IMR-90 (cell line): ENCODE measurements at regions not wholly inside any gene's neighbourhood (a gene's known extent, or its start where the extent isn't known, plus 50 kb on each side); places are given as distances from the start of the nearest gene placed in this dataset.

Source experiments
- CEBPB ChIP-seq: IDR thresholded peaks from 2 replicates; pipeline ENCODE4 v1.6.1; 2012; ENCODE audit warnings: low read depth, low read length, improper control_type of control experiment
- CHD1 ChIP-seq: IDR thresholded peaks from 2 replicates; pipeline ENCODE4 v1.6.1; 2012; ENCODE audit warnings: low read depth, low read length, improper control_type of control experiment
- MAFK ChIP-seq: IDR thresholded peaks from 2 replicates; pipeline ENCODE4 v1.6.1; 2012; ENCODE audit warnings: low read depth, low read length, improper control_type of control experiment
- MXI1 ChIP-seq: IDR thresholded peaks from 2 replicates; pipeline ENCODE4 v1.6.1; 2012; ENCODE audit warnings: low read depth, mild to moderate bottlenecking, low read length, moderate library complexity, borderline replicate concordance
- NFE2L2 ChIP-seq: fragments of 150-350 bp; IDR thresholded peaks from 2 replicates; pipeline ENCODE4 v1.6.1; 2016; ENCODE audit warnings: low read depth, mild to moderate bottlenecking, low read length
- POLR2A ChIP-seq: IDR thresholded peaks from 2 replicates; pipeline ENCODE4 v1.6.1; 2012; ENCODE audit warnings: mild to moderate bottlenecking, low read depth, low read length
- RCOR1 ChIP-seq: IDR thresholded peaks from 2 replicates; pipeline ENCODE4 v1.6.1; 2012; ENCODE audit warnings: mild to moderate bottlenecking, low read length, improper control_type of control experiment; ENCODE audit not compliant: insufficient replicate concordance
- TF ChIP-seq, protein P1 (sequence below): conservative IDR thresholded peaks from 2 replicates; pipeline ENCODE4 v1.5.1; 2012; ENCODE audit warnings: mild to moderate bottlenecking, low read depth, low read length, improper control_type of control experiment
- TF ChIP-seq, protein P2 (sequence below): fragments of 150-350 bp; IDR thresholded peaks from 2 replicates; pipeline ENCODE4 v1.6.1; 2016; ENCODE audit warnings: low read depth, mild to moderate bottlenecking, low read length, moderate library complexity, borderline replicate concordance

DNA sequence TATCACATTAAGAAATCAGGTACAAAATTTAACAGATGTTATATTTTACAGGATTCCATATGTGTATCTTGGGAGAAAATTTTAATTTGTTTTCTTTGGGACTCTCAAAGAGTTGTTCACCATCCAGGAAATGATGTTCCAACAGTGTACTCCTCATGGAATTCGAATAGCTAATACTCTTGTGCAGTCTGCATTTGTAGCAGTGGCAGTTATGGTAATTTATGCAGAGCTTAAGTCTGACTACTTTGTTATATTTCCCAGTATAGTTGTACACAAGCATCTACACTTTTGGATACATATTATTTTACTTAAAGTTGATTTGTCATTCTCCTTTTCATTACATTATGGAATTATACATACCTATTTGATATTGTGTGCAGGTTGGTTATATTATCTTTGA is 436.7 kb upstream of the FBXO33 start:
- TF ChIP-seq, protein P1, sequence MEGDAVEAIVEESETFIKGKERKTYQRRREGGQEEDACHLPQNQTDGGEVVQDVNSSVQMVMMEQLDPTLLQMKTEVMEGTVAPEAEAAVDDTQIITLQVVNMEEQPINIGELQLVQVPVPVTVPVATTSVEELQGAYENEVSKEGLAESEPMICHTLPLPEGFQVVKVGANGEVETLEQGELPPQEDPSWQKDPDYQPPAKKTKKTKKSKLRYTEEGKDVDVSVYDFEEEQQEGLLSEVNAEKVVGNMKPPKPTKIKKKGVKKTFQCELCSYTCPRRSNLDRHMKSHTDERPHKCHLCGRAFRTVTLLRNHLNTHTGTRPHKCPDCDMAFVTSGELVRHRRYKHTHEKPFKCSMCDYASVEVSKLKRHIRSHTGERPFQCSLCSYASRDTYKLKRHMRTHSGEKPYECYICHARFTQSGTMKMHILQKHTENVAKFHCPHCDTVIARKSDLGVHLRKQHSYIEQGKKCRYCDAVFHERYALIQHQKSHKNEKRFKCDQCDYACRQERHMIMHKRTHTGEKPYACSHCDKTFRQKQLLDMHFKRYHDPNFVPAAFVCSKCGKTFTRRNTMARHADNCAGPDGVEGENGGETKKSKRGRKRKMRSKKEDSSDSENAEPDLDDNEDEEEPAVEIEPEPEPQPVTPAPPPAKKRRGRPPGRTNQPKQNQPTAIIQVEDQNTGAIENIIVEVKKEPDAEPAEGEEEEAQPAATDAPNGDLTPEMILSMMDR = no peak
- TF ChIP-seq RCOR1 (no peak), POLR2A (no peak), MAFK (no peak), CEBPB (no peak), NFE2L2 (no peak), CHD1 (no peak), MXI1 (no peak)
- TF ChIP-seq, protein P2, sequence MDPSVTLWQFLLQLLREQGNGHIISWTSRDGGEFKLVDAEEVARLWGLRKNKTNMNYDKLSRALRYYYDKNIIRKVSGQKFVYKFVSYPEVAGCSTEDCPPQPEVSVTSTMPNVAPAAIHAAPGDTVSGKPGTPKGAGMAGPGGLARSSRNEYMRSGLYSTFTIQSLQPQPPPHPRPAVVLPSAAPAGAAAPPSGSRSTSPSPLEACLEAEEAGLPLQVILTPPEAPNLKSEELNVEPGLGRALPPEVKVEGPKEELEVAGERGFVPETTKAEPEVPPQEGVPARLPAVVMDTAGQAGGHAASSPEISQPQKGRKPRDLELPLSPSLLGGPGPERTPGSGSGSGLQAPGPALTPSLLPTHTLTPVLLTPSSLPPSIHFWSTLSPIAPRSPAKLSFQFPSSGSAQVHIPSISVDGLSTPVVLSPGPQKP = no peak
